NB4 (cell line): ENCODE measurements at regions not wholly inside any gene's neighbourhood (a gene's known extent, or its start where the extent isn't known, plus 50 kb on each side); places are given as distances from the start of the nearest gene placed in this dataset.
"Not testable (repeated sequence)": the region's sequence is repeated elsewhere in the genome, so short reads cannot be mapped to it uniquely, and the experiment has no call there.

Source experiments
- POLR2A ChIP-seq: IDR thresholded peaks from 2 replicates; pipeline ENCODE4 v1.6.1; 2011; ENCODE audit warnings: mild to moderate bottlenecking; ENCODE audit not compliant: insufficient read length; ENCODE audit errors: extremely low read depth
- TF ChIP-seq, protein P1 (sequence below): IDR thresholded peaks from 2 replicates; pipeline ENCODE4 v1.6.1; 2011; ENCODE audit warnings: low read depth, low read length

DNA sequence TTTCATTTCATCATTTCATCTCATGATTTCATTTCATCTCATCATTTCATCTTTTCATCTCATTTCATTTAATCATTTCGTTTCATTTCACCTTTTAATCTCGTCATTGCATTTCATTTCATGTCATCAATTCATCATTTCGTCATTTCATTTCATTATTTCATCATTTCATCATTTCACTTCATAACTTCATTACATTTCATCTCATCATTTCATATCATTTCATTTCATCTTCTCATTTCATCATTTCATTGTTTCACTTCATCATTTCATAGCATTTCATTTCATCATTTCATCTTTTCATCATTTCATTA lies 131.6 kb downstream of the ZNF92 start:
- TF ChIP-seq POLR2A = not testable (repeated sequence)
- TF ChIP-seq, protein P1, sequence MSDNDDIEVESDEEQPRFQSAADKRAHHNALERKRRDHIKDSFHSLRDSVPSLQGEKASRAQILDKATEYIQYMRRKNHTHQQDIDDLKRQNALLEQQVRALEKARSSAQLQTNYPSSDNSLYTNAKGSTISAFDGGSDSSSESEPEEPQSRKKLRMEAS = not testable (repeated sequence)
